ENCODE measurements at regions not wholly inside any gene's neighbourhood (a gene's known extent, or its start where the extent isn't known, plus 50 kb on each side); places are given as distances from the start of the nearest gene placed in this dataset.
"Not testable (repeated sequence)": the region's sequence is repeated elsewhere in the genome, so short reads cannot be mapped to it uniquely, and the experiment has no call there.

- DNase-seq (ENCODE audit: low read depth); H3K4me3 ChIP-seq (ENCODE audit: low read depth, low read length); H3K36me3 ChIP-seq (ENCODE audit: control insufficient read depth, insufficient read depth, low read length); H3K27me3 ChIP-seq (ENCODE audit: control insufficient read depth, insufficient read depth, low read length); FAIRE-seq: not testable (repeated sequence)
Measured at GRCh38 chrX:90848595-90848994, 586.0 kb upstream of the PABPC5 start.

- TF ChIP-seq CTCF (IDR thresholded peaks at IDR 0.05; ENCODE audit: insufficient read depth, low read length, severe bottlenecking): no peak
- Histone ChIP-seq H3K36me3 (ENCODE audit: control insufficient read depth, insufficient read depth, low read length) (no peaks in the 10 kb centered on the region), H3K27me3 (ENCODE audit: control insufficient read depth, insufficient read depth, low read length) (no peaks in the 10 kb centered on the region), H3K4me3 (ENCODE audit: low read depth, low read length) (no peak overlapping the region)
- FAIRE-seq (no peak), DNase-seq (ENCODE audit: low read depth) (no peak)
Measured at GRCh38 chrX:90883479-90883878, 551.2 kb upstream of the PABPC5 start.

- not testable (repeated sequence) for H3K36me3 ChIP-seq (ENCODE audit: control insufficient read depth, insufficient read depth, low read length); DNase-seq (ENCODE audit: low read depth); H3K4me3 ChIP-seq (ENCODE audit: low read depth, low read length); FAIRE-seq; H3K27me3 ChIP-seq (ENCODE audit: control insufficient read depth, insufficient read depth, low read length)
Measured at GRCh38 chrX:90914816-90915215, 519.8 kb upstream of the PABPC5 start.

- not testable (repeated sequence) for H3K4me3 ChIP-seq (ENCODE audit: low read depth, low read length); DNase-seq (ENCODE audit: low read depth); H3K36me3 ChIP-seq (ENCODE audit: control insufficient read depth, insufficient read depth, low read length); FAIRE-seq; H3K27me3 ChIP-seq (ENCODE audit: control insufficient read depth, insufficient read depth, low read length)
Measured at GRCh38 chrX:90946870-90947269, 487.8 kb upstream of the PABPC5 start.

GRCh38 chrX:90995191-90995590 is 439.4 kb upstream of the PABPC5 start:
- not testable (repeated sequence) for H3K4me3 ChIP-seq (ENCODE audit: low read depth, low read length); FAIRE-seq; DNase-seq (ENCODE audit: low read depth); H3K27me3 ChIP-seq (ENCODE audit: control insufficient read depth, insufficient read depth, low read length); H3K36me3 ChIP-seq (ENCODE audit: control insufficient read depth, insufficient read depth, low read length)

GRCh38 chrX:91018111-91018510 is 416.5 kb upstream of the PABPC5 start:
- H3K36me3 ChIP-seq (ENCODE audit: control insufficient read depth, insufficient read depth, low read length); H3K27me3 ChIP-seq (ENCODE audit: control insufficient read depth, insufficient read depth, low read length); FAIRE-seq; H3K4me3 ChIP-seq (ENCODE audit: low read depth, low read length); DNase-seq (ENCODE audit: low read depth): not testable (repeated sequence)

- FAIRE-seq: no peak
- Histone ChIP-seq H3K36me3 (ENCODE audit: control insufficient read depth, insufficient read depth, low read length) (no peaks in the 10 kb centered on the region), H3K27me3 (ENCODE audit: control insufficient read depth, insufficient read depth, low read length) (no peaks in the 10 kb centered on the region), H3K4me3 (ENCODE audit: low read depth, low read length) (no peak overlapping the region)
- TF ChIP-seq CTCF (IDR thresholded peaks at IDR 0.05; ENCODE audit: insufficient read depth, low read length, severe bottlenecking): no peak
- no peak for DNase-seq (ENCODE audit: low read depth)
Measured at GRCh38 chrX:91039777-91040176, 394.9 kb upstream of the PABPC5 start.

GRCh38 chrX:91066104-91066503 is 368.5 kb upstream of the PABPC5 start:
- FAIRE-seq: no peak
- TF ChIP-seq CTCF (IDR thresholded peaks at IDR 0.05; ENCODE audit: insufficient read depth, low read length, severe bottlenecking): no peak
- no peak overlapping the region for H3K4me3 ChIP-seq (ENCODE audit: low read depth, low read length)
- no peak for DNase-seq (ENCODE audit: low read depth)
- no peaks in the 10 kb centered on the region for H3K36me3 ChIP-seq (ENCODE audit: control insufficient read depth, insufficient read depth, low read length)
- H3K27me3 ChIP-seq (ENCODE audit: control insufficient read depth, insufficient read depth, low read length): no peaks in the 10 kb centered on the region

All from bronchial epithelial cell (primary cell).